GM19455 (cell line): ENCODE measurements at regions not wholly inside any gene's neighbourhood (a gene's known extent, or its start where the extent isn't known, plus 50 kb on each side); places are given as distances from the start of the nearest gene placed in this dataset.
A peak's percentile ranks its signal among the peaks of the same experiment; 100 is the strongest.
"Not testable (repeated sequence)": the region's sequence is repeated elsewhere in the genome, so short reads cannot be mapped to it uniquely, and the experiment has no call there.

Source experiments
- ATAC-seq: cut with Tn5 transposase; IDR thresholded peaks from one replicate; pipeline ENCODE4 v1.9.1; 2021; ENCODE audit not compliant: unreplicated experiment

- ATAC-seq, result no peak
Measured at GRCh38 chr7:48992816-48993215, 68.5 kb downstream of the CDC14C start.

DNA sequence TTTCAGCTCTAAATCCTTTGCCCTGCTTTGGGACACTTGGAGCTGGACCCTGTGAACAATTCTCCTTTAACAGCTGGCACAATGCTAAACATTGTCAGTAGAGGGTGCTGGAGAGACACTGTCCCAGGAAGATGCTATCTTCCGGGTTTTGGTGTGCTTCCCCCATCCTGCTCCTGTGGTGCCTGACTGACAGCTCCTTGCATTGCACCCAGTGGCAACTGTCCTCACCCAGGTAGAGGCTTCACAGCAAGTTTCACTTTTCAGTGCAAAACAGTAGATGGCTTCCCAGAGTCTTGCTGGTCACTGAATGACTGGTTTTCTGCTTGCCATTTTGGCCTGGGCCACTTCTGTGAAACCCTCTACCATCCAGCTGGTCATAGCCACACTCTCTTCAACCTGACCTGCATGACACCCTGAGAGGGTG, 77.3 kb downstream of the CDC14C start:
- ATAC-seq, result peak; percentile 99

GRCh38 chr7:49010717-49011116, 86.4 kb downstream of the CDC14C start:
- ATAC-seq, result no peak

- no peak for ATAC-seq
Measured at GRCh38 chr7:49014870-49015269, 90.5 kb downstream of the CDC14C start.

GRCh38 chr7:49020145-49020544, 95.8 kb downstream of the CDC14C start:
- no peak for ATAC-seq

DNA sequence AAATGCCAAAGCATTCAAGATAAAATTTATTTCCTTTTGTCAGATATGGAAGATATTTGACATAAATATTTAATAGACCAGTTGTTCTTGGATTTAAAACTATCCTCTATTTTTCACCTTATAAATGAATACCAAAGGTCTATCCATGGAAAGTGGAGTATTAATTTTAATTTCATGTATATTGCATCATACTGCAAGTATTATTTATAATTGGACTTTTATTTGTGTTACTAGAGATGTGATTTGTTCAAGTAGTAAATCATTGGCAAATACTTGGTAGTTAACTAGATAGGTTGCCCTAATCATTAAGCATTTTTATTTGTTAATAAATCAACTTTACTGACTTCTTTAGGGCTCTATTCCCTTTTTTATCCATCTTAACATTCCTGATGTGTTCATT, 98.1 kb downstream of the CDC14C start:
- no peak for ATAC-seq

- ATAC-seq, result no peak
Measured at GRCh38 chr7:49023345-49024328, 99.3 kb downstream of the CDC14C start.

DNA sequence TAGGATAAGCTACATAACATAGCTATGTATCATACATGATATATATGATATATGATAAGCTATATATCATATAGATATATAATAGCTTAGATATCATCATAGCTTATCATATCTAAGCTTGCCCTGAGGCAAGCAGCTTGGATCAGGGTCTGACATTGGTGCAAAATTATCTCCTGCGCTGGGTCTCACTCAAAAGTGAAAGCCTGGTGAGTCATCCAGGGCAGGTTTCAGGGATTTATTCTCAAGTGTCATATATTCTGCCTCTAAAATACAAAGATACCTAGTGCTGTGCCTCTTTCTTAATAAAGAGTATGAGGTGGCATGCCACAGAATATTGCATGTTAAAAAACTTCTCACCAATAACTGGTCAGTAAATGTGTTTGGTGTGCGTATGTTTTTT, 105.9 kb downstream of the CDC14C start:
- ATAC-seq, result no peak

GRCh38 chr7:49033140-49033539, 108.8 kb downstream of the CDC14C start:
- not testable (repeated sequence) for ATAC-seq

- no peak for ATAC-seq
Measured at GRCh38 chr7:49037346-49038210, 113.2 kb downstream of the CDC14C start.

- no peak for ATAC-seq
Measured at GRCh38 chr7:49038821-49039358, 114.5 kb downstream of the CDC14C start.

GRCh38 chr7:49060743-49061142, 136.4 kb downstream of the CDC14C start:
- ATAC-seq, result no peak

DNA sequence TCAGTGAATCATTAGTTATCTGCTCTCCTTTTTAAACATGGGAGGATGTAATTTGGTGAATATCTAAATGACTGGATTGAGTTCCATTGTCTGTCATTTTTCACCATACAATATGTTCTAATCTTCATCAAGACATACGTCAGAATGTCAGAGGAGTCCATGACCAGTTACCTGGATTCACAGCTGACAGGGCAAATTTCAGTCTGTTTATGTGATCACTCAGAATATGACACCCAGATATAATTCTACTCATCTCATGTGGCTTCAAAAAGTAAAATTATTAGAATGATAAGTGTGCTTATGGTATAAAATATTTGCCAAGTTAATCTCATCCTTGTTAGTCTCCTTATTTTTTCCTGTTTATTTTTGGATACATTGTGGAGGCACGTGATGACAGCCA, 150.2 kb downstream of the CDC14C start:
- no peak for ATAC-seq

- no peak for ATAC-seq
Measured at GRCh38 chr7:49080896-49081475, 156.6 kb downstream of the CDC14C start.

DNA sequence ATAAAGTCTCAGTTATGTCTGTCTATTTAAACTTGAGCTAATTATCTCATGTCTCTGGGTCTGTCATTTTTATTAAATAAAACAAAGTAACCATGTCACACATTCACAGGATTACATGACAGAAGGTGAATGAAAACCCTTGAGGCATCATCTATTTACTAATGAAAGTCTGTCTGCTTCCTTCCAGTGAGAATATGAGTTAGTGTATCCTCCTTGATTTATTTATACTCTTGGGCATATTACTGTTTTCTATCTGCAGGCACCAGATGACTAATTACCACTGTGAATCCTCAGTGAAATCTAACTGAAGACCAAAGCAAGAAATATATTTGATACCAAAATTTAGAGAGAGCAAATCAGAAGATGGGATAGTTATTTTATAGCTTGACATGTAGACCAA, 163.7 kb downstream of the CDC14C start:
- no peak for ATAC-seq

GRCh38 chr7:49089717-49090116, 165.4 kb downstream of the CDC14C start:
- no peak for ATAC-seq

- no peak for ATAC-seq
Measured at GRCh38 chr7:49091089-49091488, 166.7 kb downstream of the CDC14C start.

GRCh38 chr7:49091519-49091918, 167.2 kb downstream of the CDC14C start:
- no peak for ATAC-seq

GRCh38 chr7:49093218-49093617, 168.9 kb downstream of the CDC14C start:
- ATAC-seq, result no peak

DNA sequence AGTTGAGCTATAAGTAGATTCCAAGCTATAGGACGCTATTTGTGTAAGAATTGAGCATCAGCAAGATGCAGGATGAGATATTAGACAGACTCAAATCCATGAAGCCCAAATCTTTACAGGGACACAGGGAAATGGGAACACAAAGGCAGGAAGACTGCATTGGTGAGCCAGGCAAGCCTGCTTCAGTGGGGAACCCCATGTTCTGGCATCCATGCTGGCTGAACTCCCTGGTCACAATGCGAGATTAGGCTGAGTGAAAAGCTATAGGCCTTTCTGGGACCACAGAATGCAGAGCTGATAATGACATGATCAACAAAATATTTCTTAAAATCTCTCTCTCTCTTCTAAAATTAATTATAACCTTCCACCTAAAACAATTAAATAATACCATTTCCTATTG, 170.5 kb downstream of the CDC14C start:
- ATAC-seq, result no peak
